HL-60 (cell line): ENCODE measurements at regions not wholly inside any gene's neighbourhood (a gene's known extent, or its start where the extent isn't known, plus 50 kb on each side); places are given as distances from the start of the nearest gene placed in this dataset.

Source experiments
- DNase-seq, 2 experiments: peaks; one replicate each; pipeline ENCODE4 v3.0.0-alpha.2; 2010 to 2020; ENCODE audit warnings: low read depth in 1 of 2, low spot score in 1 of 2
- H3K27ac ChIP-seq: fragments of 250-450 bp; sonication (Bioruptor Pico); replicated peaks from 2 replicates; pipeline ENCODE4 v1.5.1; 2020; ENCODE audit warnings: mild to moderate bottlenecking, moderate library complexity
- H3K27me3 ChIP-seq: fragments of 250-450 bp; sonication (Bioruptor Pico); 2 replicates; pipeline ENCODE4 v1.5.1; 2021; ENCODE audit warnings: mild to moderate bottlenecking, moderate library complexity; ENCODE audit not compliant: insufficient read depth, poor library complexity, severe bottlenecking
- H3K4me3 ChIP-seq: replicated peaks from 2 replicates; pipeline ENCODE4 v1.5.1; 2011; ENCODE audit warnings: mild to moderate bottlenecking, control low read depth, low read length; ENCODE audit not compliant: insufficient read depth
- GABPA ChIP-seq: IDR thresholded peaks from 2 replicates; pipeline ENCODE4 v1.6.1; 2012; ENCODE audit warnings: low read depth
- POLR2AphosphoS5 ChIP-seq: IDR thresholded peaks from 2 replicates; pipeline ENCODE4 v1.6.1; 2012; ENCODE audit warnings: low read depth
- SPI1 ChIP-seq: IDR thresholded peaks from 2 replicates; pipeline ENCODE4 v1.6.1; 2012; ENCODE audit warnings: low read depth, mild to moderate bottlenecking, borderline replicate concordance
- TF ChIP-seq, protein P1 (sequence below): IDR thresholded peaks from one replicate; pipeline ENCODE4 v1.5.1; 2011; ENCODE audit warnings: low read length, control low read depth, inconsistent platforms; ENCODE audit not compliant: insufficient read depth
- TF ChIP-seq, protein P2 (sequence below): IDR thresholded peaks from 2 replicates; pipeline ENCODE4 v1.6.1; 2012; ENCODE audit warnings: low read depth; ENCODE audit not compliant: insufficient replicate concordance

DNA sequence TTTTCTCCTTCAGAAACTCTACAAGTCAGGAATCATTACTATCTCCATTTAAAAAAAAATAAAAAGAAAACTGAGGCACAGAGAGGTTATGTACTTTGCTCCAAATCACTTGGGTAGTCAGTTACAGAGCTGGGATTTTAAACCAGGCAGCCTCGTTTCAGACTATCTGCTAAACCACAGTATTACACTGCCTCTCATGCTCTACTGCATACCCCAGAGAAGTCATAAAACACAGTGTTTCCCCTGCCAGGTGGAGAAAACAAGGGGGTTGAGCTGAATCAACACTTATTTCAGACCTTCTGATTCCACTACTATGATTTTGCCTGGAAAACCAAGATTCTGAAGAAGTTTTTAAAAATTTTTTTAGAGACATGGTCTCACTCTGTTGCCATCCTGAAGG, 132.9 kb upstream of the POU2AF2 start:
- no peak for TF ChIP-seq GABPA
- TF ChIP-seq SPI1: no peak
- TF ChIP-seq, protein P1, sequence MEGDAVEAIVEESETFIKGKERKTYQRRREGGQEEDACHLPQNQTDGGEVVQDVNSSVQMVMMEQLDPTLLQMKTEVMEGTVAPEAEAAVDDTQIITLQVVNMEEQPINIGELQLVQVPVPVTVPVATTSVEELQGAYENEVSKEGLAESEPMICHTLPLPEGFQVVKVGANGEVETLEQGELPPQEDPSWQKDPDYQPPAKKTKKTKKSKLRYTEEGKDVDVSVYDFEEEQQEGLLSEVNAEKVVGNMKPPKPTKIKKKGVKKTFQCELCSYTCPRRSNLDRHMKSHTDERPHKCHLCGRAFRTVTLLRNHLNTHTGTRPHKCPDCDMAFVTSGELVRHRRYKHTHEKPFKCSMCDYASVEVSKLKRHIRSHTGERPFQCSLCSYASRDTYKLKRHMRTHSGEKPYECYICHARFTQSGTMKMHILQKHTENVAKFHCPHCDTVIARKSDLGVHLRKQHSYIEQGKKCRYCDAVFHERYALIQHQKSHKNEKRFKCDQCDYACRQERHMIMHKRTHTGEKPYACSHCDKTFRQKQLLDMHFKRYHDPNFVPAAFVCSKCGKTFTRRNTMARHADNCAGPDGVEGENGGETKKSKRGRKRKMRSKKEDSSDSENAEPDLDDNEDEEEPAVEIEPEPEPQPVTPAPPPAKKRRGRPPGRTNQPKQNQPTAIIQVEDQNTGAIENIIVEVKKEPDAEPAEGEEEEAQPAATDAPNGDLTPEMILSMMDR: no peak
- Histone ChIP-seq H3K4me3 (no peak overlapping the region), H3K27me3 (no peaks in the 10 kb centered on the region), H3K27ac (no peak overlapping the region)
- DNase-seq: no peak

DNA sequence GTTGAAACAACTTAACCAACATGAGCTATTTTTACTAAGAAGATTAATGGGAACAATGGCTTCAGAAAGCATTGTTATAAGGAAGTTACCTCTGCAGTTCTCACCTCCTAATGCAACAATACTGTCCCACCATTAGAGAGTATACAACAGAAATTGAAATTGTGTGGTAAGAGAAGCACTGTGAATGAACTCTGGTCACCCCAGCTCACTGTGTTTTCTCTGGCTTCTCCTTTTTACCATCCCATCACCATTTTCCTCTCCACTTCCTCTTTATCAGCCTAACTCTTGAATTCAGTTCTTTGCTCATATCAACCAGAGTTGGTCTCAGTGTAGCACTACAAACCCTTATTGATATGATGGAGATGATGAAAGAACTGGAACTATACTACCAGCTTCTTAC, 138.0 kb upstream of the POU2AF2 start:
- peak in 1 of 2 experiments; percentile 32 for DNase-seq
- TF ChIP-seq SPI1: peak; percentile 99
- TF ChIP-seq, protein P1: no peak
- no peak overlapping the region for H3K27ac ChIP-seq
- H3K27me3 ChIP-seq: peaks cover 4% of the 10 kb centered on the region
- H3K4me3 ChIP-seq: no peak overlapping the region

DNA sequence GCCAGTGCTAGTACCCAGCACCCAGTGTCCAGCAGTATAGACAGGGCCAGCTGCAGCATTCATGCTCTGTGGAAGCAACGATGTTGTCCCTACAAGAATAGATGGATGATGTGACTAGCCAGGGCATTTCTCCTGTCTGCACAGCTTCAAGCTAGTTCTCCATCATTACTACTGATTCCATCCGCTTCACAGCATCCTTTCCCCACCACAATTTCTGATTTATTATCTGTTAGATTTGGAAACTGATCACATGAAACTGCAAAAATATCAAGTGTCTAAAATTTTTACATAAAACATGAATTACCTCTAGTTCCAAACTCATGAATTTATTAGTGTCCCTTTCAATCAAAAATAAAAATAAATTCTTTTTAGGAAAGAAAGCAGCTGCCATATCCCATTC, 138.9 kb upstream of the POU2AF2 start:
- H3K27ac ChIP-seq: no peak overlapping the region
- no peak for TF ChIP-seq SPI1
- H3K27me3 ChIP-seq: peaks cover 4% of the 10 kb centered on the region
- DNase-seq: no peak
- no peak overlapping the region for H3K4me3 ChIP-seq

DNA sequence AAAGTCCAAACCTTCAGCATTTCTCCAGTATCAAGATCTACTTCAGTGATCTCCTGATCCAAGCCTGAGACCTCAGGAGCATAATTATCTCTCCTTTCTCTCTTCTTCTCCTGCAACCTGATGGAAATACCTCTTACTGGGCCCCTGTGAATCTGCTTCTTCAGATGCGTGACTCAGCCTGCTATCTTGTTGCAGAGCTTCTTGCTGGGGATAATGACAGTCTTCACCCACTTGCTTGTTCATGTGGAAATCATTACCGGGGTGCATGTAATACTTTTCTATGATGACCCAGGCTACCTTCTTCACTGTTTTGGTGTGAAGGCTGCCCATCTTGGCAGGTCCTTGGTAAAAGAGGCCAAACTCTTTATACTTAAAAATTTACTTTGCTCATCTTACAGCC, 140.0 kb upstream of the POU2AF2 start:
- no peak overlapping the region for H3K4me3 ChIP-seq
- no peak for DNase-seq
- peaks cover 4% of the 10 kb centered on the region for H3K27me3 ChIP-seq
- TF ChIP-seq, protein P2, sequence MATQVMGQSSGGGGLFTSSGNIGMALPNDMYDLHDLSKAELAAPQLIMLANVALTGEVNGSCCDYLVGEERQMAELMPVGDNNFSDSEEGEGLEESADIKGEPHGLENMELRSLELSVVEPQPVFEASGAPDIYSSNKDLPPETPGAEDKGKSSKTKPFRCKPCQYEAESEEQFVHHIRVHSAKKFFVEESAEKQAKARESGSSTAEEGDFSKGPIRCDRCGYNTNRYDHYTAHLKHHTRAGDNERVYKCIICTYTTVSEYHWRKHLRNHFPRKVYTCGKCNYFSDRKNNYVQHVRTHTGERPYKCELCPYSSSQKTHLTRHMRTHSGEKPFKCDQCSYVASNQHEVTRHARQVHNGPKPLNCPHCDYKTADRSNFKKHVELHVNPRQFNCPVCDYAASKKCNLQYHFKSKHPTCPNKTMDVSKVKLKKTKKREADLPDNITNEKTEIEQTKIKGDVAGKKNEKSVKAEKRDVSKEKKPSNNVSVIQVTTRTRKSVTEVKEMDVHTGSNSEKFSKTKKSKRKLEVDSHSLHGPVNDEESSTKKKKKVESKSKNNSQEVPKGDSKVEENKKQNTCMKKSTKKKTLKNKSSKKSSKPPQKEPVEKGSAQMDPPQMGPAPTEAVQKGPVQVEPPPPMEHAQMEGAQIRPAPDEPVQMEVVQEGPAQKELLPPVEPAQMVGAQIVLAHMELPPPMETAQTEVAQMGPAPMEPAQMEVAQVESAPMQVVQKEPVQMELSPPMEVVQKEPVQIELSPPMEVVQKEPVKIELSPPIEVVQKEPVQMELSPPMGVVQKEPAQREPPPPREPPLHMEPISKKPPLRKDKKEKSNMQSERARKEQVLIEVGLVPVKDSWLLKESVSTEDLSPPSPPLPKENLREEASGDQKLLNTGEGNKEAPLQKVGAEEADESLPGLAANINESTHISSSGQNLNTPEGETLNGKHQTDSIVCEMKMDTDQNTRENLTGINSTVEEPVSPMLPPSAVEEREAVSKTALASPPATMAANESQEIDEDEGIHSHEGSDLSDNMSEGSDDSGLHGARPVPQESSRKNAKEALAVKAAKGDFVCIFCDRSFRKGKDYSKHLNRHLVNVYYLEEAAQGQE: no peak
- H3K27ac ChIP-seq: no peak overlapping the region

DNA sequence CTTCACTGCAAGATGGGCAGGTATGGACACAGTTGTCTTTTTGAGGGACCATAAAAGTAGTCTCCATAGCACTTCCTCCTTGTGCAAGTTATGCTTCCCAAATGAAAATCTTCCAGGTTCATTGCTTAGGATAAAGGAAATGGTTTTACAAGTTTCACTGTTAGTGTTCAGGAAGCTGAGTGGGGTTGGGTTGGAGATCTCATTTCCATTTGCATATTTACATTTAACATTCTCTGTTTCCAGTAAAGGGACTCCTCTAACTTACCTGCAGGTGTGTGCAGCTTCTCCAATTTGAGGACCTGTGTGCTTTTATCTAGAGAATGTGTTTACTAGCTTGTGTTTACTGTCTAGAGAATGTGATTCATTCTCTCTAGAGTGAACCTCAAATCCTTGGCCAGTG, 141.3 kb upstream of the POU2AF2 start:
- Histone ChIP-seq H3K27me3 (peaks cover 4% of the 10 kb centered on the region), H3K4me3 (no peak overlapping the region), H3K27ac (no peak overlapping the region)
- TF ChIP-seq, protein P2: no peak
- no peak for TF ChIP-seq POLR2AphosphoS5
- TF ChIP-seq GABPA: no peak
- TF ChIP-seq, protein P1: no peak
- TF ChIP-seq SPI1: no peak
- no peak for DNase-seq
